ENCODE measurements at regions not wholly inside any gene's neighbourhood (a gene's known extent, or its start where the extent isn't known, plus 50 kb on each side); places are given as distances from the start of the nearest gene placed in this dataset.

DNA sequence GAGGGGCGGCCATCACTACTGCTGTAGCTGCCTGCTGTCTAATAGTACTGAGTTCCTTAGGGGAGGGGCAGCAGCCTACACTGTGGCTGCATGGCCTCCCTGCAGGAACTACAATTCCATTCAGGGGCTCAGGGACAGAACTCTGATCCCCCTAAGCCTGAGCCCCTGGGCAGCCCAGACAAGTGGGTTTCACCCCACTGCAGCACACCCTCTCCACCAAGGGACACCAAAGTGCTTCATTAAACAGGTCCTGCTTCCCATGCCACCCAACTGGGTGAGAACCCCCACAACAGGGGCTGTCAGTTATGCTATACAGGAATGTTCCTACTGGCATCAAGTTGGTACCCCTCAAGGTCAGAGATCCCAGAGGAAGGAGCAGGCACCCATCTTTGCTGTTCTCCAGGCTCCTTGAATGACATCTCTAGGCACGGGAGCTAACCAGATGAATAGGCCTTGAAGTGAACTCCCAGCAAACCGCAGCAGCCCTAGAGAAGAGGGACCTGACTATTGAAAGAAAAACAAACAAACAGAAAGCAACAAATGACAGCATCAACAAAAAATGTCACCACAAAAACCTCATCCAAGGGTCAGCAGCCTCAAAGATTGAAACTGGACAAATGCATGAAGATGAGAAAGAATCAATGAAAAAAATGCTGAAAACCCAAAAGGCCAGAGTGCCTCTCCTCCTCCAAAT is 437.4 kb downstream of the NUF2 start:
- TF ChIP-seq, protein P1, sequence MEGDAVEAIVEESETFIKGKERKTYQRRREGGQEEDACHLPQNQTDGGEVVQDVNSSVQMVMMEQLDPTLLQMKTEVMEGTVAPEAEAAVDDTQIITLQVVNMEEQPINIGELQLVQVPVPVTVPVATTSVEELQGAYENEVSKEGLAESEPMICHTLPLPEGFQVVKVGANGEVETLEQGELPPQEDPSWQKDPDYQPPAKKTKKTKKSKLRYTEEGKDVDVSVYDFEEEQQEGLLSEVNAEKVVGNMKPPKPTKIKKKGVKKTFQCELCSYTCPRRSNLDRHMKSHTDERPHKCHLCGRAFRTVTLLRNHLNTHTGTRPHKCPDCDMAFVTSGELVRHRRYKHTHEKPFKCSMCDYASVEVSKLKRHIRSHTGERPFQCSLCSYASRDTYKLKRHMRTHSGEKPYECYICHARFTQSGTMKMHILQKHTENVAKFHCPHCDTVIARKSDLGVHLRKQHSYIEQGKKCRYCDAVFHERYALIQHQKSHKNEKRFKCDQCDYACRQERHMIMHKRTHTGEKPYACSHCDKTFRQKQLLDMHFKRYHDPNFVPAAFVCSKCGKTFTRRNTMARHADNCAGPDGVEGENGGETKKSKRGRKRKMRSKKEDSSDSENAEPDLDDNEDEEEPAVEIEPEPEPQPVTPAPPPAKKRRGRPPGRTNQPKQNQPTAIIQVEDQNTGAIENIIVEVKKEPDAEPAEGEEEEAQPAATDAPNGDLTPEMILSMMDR (IDR thresholded peaks at IDR 0.05) = no peak
- no peak overlapping the region for H3K4me3 ChIP-seq
- ATAC-seq (no peak), DNase-seq (no peak)
- intact Hi-C loops (cut with DNase I, micrococcal nuclease) = no loop called here
- no peaks in the 10 kb centered on the region for H3K4me1 ChIP-seq (ENCODE audit: low read depth)
- no peaks in the 10 kb centered on the region for H3K9me3 ChIP-seq
- no peaks in the 10 kb centered on the region for H3K36me3 ChIP-seq (ENCODE audit: low read depth)

DNA sequence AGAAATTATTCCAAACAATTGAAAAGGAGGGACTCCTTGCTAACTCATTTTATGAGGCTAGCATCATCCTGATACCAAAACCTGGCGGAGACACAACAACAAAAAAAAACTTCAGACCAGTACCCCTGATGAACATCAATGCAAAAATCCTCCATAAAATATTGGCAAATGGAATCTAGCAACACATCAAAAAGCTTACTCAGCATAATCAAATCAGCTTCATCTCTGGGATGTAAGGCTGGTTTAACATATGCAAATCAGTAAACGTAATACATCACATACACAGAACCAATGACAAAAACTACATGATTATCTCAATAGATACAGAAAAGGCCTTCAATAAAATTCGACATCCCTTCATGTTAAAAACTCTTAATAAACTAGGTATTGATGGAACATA is 440.1 kb downstream of the NUF2 start:
- TF ChIP-seq, protein P1 (IDR thresholded peaks at IDR 0.05) = no peak
- ATAC-seq (no peak), DNase-seq (no peak)
- intact Hi-C loops (cut with DNase I, micrococcal nuclease) = no loop called here
- Histone ChIP-seq H3K36me3 (ENCODE audit: low read depth) (no peaks in the 10 kb centered on the region), H3K4me1 (ENCODE audit: low read depth) (no peaks in the 10 kb centered on the region), H3K4me3 (no peak overlapping the region), H3K9me3 (no peaks in the 10 kb centered on the region)

DNA sequence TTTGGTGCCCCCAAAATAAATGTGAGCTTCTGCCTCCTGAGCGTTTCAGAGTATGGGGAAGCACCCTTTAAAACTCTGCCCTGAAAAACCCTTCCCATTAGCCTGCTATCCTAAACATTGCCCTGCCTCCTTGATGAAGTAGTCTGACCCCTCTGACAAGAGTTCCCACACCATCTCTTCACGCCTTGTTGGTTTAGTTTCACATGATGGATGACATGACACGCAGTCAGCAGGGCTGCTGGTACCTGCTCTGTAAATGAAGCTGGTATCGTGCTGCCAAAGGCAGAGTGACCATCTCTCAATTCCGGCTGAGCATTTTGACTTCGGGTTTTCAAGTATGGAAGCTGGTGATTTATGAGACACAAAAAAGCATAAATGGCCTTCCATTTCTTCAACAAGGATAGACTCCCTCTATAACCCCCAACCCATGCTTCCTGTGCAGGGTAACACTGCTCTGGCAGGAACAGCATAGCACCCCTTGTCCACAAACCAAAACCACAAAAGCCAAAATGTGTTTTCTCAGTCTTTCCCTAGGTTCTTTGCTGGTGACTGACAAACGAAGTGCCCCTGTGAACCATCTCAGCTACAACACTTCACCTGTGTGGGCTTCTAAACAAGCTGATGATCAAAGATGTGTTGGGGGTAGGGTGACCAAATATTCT is 444.6 kb downstream of the NUF2 start:
- DNase-seq (no peak), ATAC-seq (no peak)
- intact Hi-C loops (cut with DNase I, micrococcal nuclease) = no loop called here
- TF ChIP-seq, protein P1 (IDR thresholded peaks at IDR 0.05) = no peak
- H3K4me1 ChIP-seq (ENCODE audit: low read depth) = no peaks in the 10 kb centered on the region
- no peak overlapping the region for H3K4me3 ChIP-seq
- H3K9me3 ChIP-seq = no peaks in the 10 kb centered on the region
- no peaks in the 10 kb centered on the region for H3K36me3 ChIP-seq (ENCODE audit: low read depth)

DNA sequence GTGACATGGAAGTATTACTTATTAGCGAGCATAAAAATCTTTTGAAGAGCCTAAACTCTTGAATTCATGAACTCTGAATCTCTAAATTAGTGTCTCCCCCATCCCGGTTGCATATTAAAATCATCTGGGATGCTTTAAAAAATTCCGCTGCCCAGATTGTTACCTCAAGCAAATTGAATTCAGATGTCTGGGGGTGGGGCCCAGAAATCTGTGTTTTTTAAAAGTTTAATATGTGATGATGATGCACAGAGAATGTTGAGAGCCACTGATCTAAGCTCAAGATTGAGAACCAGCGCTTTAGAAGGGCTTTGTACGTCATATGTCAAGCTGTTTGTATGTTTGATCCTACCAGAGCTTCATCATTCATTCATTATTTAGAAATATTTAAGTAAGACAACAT is 446.8 kb downstream of the NUF2 start:
- no peaks in the 10 kb centered on the region for H3K4me1 ChIP-seq (ENCODE audit: low read depth)
- H3K36me3 ChIP-seq (ENCODE audit: low read depth) = no peaks in the 10 kb centered on the region
- no peak overlapping the region for H3K4me3 ChIP-seq
- intact Hi-C loops (cut with DNase I, micrococcal nuclease) = no loop called here
- no peak for ATAC-seq
- no peak for DNase-seq
- no peaks in the 10 kb centered on the region for H3K9me3 ChIP-seq
- TF ChIP-seq, protein P1 (IDR thresholded peaks at IDR 0.05) = no peak

GRCh38 chr1:163770265-163770664 is 448.5 kb downstream of the NUF2 start:
- no peak for DNase-seq

More at GRCh38 chr1:163770265-163770664, 448.5 kb downstream of the NUF2 start:
- Histone ChIP-seq H3K9me3 (no peaks in the 10 kb centered on the region), H3K36me3 (ENCODE audit: low read depth) (no peaks in the 10 kb centered on the region), H3K4me1 (ENCODE audit: low read depth) (no peaks in the 10 kb centered on the region), H3K4me3 (no peak overlapping the region)
- TF ChIP-seq, protein P1 (IDR thresholded peaks at IDR 0.05) = no peak
- no peak for ATAC-seq
- intact Hi-C loops (cut with DNase I, micrococcal nuclease) = no loop called here
